ENCODE measurements at regions not wholly inside any gene's neighbourhood (a gene's known extent, or its start where the extent isn't known, plus 50 kb on each side); places are given as distances from the start of the nearest gene placed in this dataset.
"Not testable (repeated sequence)": the region's sequence is repeated elsewhere in the genome, so short reads cannot be mapped to it uniquely, and the experiment has no call there.

- Mint-ChIP-seq H3K27me3 (ENCODE audit: unreplicated experiment) (no peaks in the 10 kb centered on the region), H3K27ac (ENCODE audit: unreplicated experiment) (no peak overlapping the region), H3K36me3 (ENCODE audit: low read depth, unreplicated experiment) (no peaks in the 10 kb centered on the region), H3K4me3 (ENCODE audit: unreplicated experiment) (no peak overlapping the region), H3K9me3 (ENCODE audit: unreplicated experiment) (no peaks in the 10 kb centered on the region), H3K4me1 (ENCODE audit: unreplicated experiment) (no peaks in the 10 kb centered on the region)
- TF ChIP-seq CTCF (IDR thresholded peaks at IDR 0.05; ENCODE audit: unreplicated experiment), result no peak
- no peak for DNase-seq (ENCODE audit: low spot score)
These were observed 1165.2 kb downstream of the TBL1XR1 start for GRCh38 chr3:176032043-176032442.

DNA sequence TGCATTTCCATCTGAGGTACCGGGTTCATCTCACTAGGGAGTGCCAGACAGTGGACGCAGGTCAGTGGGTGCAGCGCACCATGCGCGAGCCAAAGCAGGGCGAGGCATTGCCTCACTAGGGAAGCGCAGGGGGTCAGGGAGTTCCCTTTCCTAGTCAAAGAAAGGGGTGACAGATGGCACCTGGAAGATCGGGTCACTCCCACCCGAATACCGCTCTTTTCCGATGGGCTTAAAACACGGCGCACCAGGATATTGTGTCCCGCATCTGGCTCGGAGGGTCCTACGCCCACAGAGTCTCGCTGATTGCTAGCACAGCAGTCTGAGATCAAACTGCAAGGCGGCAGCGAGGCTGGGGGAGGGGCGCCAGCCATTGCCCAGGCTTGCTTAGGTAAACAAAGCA lies 1157.1 kb downstream of the NAALADL2 start:
- H3K4me3 Mint-ChIP-seq (ENCODE audit: unreplicated experiment); H3K36me3 Mint-ChIP-seq (ENCODE audit: low read depth, unreplicated experiment): not testable (repeated sequence)

DNA sequence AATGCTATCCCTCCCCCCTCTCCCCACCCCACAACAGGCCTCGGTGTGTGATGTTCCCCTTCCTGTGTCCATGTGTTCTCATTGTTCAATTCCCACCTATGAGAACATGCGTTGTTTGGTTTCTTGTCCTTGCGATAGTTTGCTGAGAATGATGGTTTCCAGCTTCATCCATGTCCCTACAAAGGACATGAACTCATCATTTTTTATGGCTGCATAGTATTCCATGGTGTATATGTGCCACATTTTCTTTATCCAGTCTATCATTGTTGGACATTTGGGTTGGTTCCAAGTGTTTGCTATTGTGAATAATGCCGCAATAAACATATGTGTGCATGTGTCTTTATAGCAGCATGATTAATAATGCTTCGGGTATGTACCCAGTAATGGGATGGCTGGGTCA lies 1156.1 kb downstream of the NAALADL2 start:
- H3K4me3 Mint-ChIP-seq (ENCODE audit: unreplicated experiment); H3K9me3 Mint-ChIP-seq (ENCODE audit: unreplicated experiment); H3K4me1 Mint-ChIP-seq (ENCODE audit: unreplicated experiment); H3K36me3 Mint-ChIP-seq (ENCODE audit: low read depth, unreplicated experiment); H3K27me3 Mint-ChIP-seq (ENCODE audit: unreplicated experiment); DNase-seq (ENCODE audit: low spot score); H3K27ac Mint-ChIP-seq (ENCODE audit: unreplicated experiment): not testable (repeated sequence)

More for the DNA sequence above, 1157.1 kb downstream of the NAALADL2 start:
- H3K27me3 Mint-ChIP-seq (ENCODE audit: unreplicated experiment); H3K4me1 Mint-ChIP-seq (ENCODE audit: unreplicated experiment); H3K9me3 Mint-ChIP-seq (ENCODE audit: unreplicated experiment); DNase-seq (ENCODE audit: low spot score); H3K27ac Mint-ChIP-seq (ENCODE audit: unreplicated experiment): not testable (repeated sequence)

GRCh38 chr3:176009256-176009655 lies 1150.1 kb downstream of the NAALADL2 start:
- H3K27ac Mint-ChIP-seq (ENCODE audit: unreplicated experiment), result no peak overlapping the region
- H3K4me3 Mint-ChIP-seq (ENCODE audit: unreplicated experiment), result no peak overlapping the region
- no peak for TF ChIP-seq CTCF (IDR thresholded peaks at IDR 0.05; ENCODE audit: unreplicated experiment)
- H3K9me3 Mint-ChIP-seq (ENCODE audit: unreplicated experiment), result no peaks in the 10 kb centered on the region
- DNase-seq (ENCODE audit: low spot score), result no peak
- peaks cover 1% of the 10 kb centered on the region for H3K4me1 Mint-ChIP-seq (ENCODE audit: unreplicated experiment)
- no peaks in the 10 kb centered on the region for H3K36me3 Mint-ChIP-seq (ENCODE audit: low read depth, unreplicated experiment)
- no peaks in the 10 kb centered on the region for H3K27me3 Mint-ChIP-seq (ENCODE audit: unreplicated experiment)

DNA sequence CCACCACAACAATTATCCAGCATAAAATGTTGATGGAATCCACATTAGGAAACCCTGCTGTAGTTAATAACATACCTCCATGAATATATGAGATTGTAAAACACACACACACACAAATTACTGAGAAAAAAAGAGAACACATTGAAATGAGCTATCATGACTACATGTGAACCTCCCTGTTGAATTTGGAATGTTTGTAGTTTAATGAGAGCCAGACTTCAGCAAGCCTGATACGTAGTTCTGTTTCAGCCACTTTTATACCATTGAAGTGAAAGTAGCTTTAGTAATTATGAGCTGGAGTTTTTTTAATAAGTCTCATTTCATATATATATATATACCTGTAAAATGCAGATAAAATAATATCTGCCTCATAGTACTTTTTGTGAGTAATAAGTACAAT lies 1146.4 kb downstream of the NAALADL2 start:
- Mint-ChIP-seq H3K36me3 (ENCODE audit: low read depth, unreplicated experiment) (no peaks in the 10 kb centered on the region), H3K27me3 (ENCODE audit: unreplicated experiment) (no peaks in the 10 kb centered on the region), H3K4me3 (ENCODE audit: unreplicated experiment) (no peak overlapping the region), H3K9me3 (ENCODE audit: unreplicated experiment) (no peaks in the 10 kb centered on the region), H3K4me1 (ENCODE audit: unreplicated experiment) (peaks cover 2% of the 10 kb centered on the region), H3K27ac (ENCODE audit: unreplicated experiment) (no peak overlapping the region)
- TF ChIP-seq CTCF (IDR thresholded peaks at IDR 0.05; ENCODE audit: unreplicated experiment), result no peak
- DNase-seq (ENCODE audit: low spot score), result no peak

GRCh38 chr3:175989161-175989560 lies 1130.0 kb downstream of the NAALADL2 start:
- H3K9me3 Mint-ChIP-seq (ENCODE audit: unreplicated experiment), result no peaks in the 10 kb centered on the region
- H3K27me3 Mint-ChIP-seq (ENCODE audit: unreplicated experiment), result no peaks in the 10 kb centered on the region
- no peak for DNase-seq (ENCODE audit: low spot score)
- no peak for TF ChIP-seq CTCF (IDR thresholded peaks at IDR 0.05; ENCODE audit: unreplicated experiment)
- no peak overlapping the region for H3K27ac Mint-ChIP-seq (ENCODE audit: unreplicated experiment)
- no peaks in the 10 kb centered on the region for H3K36me3 Mint-ChIP-seq (ENCODE audit: low read depth, unreplicated experiment)
- no peak overlapping the region for H3K4me3 Mint-ChIP-seq (ENCODE audit: unreplicated experiment)
- no peaks in the 10 kb centered on the region for H3K4me1 Mint-ChIP-seq (ENCODE audit: unreplicated experiment)

Data from endothelial cell (in vitro differentiated cells).